HG03103 (cell line): ENCODE measurements at regions not wholly inside any gene's neighbourhood (a gene's known extent, or its start where the extent isn't known, plus 50 kb on each side); places are given as distances from the start of the nearest gene placed in this dataset.
"Not testable (repeated sequence)": the region's sequence is repeated elsewhere in the genome, so short reads cannot be mapped to it uniquely, and the experiment has no call there.

ENCODE experiments used
- ATAC-seq: cut with Tn5 transposase; IDR thresholded peaks from one replicate; pipeline ENCODE4 v1.9.1; 2021; ENCODE audit warnings: low read depth; ENCODE audit not compliant: unreplicated experiment

DNA sequence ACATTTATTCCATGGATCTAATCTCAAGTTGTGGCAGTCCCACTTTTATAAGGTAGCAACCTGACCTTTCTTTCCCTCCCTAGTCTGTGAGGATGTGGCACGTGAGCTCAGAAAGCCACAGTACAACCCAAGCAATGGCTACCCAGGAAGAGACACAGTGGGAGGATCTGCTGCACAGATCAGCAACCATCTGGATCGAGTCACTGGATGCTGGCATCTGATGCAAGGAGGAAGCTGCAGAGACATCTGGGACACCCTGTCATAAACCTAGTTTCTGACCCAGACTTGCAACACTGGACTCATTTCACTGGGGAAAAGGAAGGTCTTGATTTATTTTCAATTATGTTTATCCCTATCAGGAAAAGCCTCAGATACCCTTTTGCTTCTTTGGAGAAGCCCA, 327.1 kb downstream of the PAPSS1 start:
- no peak for ATAC-seq

DNA sequence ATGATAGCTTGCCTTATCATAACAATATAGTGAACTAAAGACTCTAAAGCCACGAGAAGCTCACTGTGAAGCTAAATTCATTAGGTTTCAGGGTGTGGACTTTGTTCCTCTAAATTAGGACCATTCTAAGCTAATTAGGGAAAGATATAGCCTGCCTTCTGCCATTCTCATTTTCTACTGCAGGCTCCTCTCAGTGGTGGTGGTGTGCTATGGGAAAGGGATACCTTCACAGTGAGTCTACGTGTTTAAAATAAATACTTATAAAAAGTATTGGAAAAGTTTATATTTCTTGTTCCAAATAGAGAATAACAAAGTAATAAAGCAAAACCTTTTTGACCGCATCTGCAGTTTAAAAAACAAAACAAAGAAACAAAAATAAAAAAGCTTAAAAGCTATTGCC, 327.7 kb downstream of the PAPSS1 start:
- ATAC-seq: no peak

DNA sequence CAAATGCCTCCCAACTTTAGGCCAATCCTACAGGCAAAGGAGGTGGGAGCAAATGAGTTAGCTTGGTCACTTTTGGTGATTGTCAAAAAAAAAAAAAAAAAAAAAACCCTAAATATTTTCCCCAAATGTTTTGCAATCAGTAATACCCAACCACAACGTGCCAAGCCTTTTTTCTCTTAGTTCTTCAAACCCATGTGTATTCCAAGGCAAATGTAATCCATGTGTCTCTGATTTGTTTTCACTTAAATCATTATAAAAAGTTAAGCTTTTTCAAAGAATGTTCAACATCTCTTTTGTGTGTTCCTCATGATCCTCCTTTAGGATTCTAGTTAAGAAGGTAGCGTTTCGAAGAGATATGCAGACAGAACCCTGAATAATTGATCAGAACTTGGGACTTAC, 328.4 kb downstream of the PAPSS1 start:
- ATAC-seq: no peak

DNA sequence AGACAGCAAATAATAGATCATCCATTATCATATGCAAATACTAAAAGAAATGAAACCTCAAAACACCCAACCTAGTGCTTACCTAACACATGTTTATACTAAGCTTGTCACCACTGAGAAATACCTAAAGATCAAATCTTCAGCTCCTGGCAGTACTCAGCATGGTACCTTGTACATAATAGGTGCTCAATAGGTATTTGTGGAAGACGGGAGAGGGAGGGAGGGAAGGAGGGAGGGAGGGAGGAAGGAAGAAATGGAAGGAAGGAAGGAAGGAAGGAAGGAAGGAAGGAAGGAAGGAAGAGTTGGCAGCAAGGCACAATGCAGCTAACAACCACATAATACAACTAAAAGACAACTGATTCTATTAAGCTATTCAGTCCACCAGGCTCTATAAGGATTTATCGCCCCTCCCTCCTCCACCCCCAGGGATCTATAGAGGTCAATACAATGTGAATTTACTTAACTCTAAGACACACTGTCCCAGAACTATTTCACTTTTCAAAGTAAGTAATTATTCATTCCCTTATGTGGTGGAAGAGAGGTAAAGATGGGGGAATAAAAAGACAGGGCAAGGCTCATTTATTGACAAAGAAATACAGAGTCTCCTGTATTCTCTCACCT, 328.9 kb downstream of the PAPSS1 start:
- ATAC-seq: no peak

DNA sequence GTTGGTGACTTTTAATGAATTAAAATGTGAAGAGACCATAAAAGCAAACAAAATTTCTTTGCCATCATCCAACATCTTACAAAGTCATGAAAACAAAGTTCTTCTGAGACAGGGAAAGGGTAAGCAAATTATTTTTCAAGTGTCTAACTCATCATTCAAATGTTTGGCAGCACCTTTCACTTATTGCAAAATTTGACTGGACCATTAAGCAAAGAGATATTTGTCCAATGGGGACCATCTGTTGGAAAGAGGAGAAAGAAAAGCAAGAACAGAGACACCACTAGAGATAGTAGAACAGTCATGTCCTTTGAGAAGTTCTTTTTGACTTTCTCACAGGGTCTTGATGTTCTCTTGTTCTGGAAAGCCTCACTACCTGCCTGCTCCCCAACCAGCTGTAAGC, 330.1 kb downstream of the PAPSS1 start:
- ATAC-seq: no peak

DNA sequence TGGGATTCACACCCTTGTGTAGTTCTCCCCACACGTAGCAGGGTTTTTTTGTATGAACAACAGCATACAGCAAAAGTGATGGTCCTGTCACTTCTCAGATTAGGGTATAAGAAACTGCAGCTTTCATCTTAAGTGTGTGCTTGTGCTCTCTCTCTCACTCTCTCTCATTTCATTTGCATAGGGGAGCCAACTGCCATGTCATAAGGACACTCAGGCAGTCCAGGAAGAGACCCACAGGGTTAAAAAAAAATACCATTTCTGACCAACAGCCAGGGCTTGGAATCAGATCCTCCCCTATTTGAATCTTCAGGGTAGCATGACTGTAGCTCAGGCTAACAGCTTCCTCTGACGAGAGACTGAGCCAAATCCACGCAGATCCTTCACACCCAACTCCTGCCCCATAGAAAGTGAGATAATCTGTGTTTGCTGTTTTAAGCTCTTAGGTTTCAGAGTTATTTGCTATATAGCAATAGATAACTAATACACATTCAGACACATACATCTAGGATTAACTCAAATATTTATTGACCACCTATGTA, 331.2 kb downstream of the PAPSS1 start:
- ATAC-seq: peak; percentile 70

DNA sequence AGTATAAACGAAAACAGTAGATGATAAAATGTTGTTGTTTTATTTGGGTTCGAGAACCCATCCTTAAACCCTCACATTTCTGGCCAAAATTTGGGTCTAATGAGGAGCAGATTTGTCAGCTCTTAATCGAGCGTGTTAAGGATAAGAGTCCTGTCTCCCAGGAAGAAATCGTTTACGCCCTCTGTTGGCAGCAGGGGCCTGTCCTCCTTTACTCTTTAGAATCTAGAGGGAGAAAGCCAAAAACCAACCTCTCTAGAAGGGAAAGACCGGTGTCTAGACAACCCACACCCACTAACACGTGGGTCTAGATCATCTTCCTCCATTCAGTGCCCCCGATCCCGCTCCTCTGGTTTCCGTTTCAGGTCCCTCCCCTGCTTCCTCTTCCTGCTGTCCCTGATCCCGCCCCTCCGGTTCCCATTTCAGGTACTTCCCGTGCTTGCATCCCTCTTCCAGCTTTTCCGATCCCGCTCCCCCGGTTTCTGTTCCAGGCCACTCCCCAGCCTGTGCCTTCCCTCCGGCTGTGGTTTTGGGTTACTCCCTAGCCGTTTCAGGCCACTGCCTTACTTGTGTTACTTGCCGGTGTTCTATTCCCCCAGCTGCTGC, 339.1 kb downstream of the PAPSS1 start:
- ATAC-seq: no peak

DNA sequence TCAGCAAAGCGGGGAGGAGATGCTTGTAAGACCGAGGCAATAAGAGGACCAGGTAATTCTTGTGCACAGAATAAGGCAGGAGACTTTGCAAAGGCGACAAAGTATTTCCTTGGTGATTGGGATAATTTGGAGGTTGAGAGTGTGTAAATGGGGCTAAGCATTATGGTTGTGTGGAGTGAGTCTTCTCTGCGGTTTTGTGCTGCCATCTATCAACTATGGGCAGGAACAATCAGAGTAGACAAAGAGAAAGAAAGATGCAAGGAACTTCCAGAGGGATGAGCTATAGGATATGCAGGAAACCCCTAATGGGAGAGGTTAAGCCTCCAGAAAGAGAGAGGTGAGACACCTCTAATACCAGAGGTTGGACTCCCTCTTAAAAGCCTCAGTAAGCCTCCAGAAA, 339.8 kb downstream of the PAPSS1 start:
- ATAC-seq: no peak

DNA sequence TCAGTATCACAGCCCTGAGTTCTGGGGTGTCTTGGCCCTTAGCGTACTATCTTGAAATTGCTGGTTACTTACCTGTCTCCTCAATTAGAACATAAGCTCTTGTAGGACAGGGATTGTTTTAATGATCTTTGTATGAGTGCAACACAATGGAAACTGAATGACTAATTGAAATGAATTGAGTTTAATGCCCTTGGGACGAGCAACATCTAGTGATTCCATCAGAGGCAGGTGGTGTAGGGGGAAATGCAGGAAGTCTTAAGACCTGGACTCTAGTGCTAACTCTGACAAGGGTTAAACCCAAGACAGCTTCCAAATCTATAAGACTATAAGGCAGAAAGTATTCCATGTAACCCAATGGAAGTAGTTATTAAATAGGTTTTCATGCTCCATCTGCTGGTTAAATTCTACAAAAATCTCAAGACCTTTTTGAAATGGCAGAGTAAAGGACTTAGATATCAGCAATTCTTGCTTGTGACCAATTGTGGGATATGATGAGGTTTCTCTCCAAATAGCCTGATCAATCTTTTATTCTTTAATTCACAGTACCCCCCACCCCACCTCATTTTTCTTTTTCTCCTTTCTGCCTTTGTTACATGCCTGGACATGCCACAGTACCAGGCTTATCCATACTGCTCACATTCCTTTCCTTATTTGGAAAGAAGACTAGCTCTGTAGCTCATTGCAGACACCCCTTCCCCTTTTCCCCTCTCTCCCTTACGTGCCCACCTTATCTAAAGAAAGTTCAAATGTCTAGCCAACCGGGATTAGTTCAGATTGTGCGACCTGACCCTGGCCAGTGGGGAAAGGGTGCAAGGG, 340.8 kb downstream of the PAPSS1 start:
- no peak for ATAC-seq

DNA sequence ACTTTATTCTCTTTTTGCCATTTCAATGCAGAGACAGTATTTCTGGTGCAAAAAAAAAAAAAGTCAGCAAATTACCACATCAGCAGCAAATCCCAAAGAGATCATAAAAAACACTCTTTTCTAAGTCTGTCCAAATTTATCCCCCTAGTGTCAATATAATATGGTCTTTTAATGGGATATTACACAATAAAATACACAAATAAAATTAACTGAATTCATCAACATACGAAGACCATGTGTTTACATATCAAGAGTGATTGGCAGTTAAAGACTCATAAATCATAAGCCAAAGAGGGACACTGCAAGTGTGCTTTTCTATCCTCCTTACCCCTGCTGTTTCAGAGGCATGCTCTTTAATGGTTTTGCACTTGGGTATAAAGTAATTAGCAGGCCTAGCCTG, 340.2 kb upstream of the DKK2 start:
- no peak for ATAC-seq

DNA sequence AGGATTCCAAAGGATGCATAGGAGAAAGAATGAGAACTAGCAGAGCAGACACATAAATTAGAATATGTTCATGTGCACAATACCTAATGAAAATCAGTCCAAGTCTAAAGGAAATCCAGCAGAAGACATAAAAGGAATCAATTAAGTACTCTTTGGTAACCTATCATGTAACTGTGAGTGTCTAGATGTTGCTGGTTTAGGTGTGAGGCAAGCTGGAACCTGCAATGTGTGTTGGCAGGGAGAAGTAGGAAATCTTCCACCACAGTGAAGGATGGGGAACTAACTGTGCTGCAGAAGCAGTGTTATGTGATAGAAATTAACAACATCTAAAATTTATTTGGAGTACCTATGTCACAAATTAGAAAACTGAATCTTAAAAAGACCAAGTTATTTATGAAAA, 330.8 kb upstream of the DKK2 start:
- ATAC-seq: no peak

DNA sequence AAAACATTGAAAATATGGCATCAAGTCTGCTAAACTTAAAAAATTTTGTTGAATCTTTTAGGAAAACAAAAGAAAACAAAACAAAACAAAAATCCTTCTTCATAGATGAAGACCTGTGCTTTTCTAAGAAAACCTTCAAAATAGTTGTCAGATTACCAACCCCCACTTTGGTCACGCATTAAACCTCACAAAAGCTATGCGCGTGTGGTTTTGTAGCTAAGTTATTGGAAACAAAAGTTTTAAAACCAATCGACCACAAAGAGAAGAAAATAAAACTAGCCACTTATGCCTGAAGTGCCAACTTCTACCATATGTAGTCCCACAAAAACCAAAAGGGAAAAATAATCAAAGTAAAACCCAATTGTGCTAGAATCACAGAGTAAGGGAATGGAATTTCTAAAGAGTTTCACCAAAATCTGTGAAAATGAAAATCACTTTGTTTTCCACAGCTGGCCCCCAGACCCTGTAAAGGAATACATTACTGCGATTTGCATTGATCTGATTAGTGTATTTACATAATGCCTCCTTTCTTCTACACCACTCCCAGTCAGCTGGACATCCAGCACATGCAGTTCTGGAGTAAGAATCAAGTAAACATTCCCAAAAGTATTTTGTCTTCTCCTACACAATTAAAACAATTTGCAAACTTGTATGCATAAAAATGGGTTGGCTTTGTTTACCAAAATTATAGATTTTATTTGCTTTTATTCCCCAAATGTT, 330.1 kb upstream of the DKK2 start:
- ATAC-seq: no peak

DNA sequence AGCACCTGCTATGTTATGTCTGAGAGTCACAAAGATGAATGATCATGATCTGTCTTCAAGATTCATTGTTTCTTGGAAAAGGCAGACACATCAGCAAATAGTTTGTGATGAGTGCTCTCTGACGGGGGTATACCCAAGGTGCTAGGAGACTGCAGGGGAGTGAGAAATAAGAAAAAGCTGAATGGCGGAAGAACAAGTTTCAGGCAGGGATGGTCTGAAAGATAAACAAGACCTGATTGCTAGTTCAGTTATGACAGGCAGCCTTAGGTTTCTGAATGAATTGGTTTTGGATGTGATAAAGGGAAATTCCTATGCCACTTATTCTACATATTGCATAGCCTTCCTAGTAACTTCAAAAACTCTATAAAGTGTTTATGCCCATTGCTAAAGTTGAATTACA, 327.0 kb upstream of the DKK2 start:
- ATAC-seq: no peak

DNA sequence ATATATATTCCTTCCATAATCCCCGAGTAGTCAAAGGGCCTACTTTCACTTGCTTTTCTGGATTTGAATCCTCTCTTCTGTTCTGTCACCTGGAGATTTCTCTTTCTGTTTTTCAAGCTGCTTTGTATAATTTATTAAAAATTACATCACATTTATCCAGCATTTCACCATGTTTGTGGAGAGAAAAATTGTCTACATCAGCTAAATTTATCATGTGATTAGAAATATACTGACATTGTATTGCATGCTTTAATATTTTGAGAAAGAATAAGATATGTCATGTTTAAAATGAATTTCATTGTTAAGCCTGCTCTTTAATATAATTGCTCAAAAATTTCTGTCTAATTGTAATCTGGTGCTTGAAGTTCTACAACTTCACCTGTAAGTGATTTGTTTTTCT, 323.1 kb upstream of the DKK2 start:
- ATAC-seq: no peak

DNA sequence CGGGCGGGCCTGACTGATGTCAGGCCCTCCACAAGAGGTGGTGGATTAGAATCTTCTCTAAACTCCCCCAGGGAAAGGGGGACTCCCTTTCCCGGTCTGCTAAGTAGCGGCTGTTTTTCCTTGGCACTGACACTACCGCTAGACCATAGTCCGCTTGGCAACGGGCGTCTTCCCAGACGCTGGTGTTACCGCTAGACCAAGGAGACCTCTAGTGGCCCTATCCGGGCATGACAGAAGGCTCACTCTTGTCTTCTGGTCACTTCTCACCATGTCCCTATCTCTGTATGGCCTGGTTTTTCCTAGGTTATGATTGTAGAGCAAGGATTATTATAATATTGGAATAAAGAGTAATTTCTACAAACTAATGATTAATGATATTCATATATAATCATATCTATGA, 318.2 kb upstream of the DKK2 start:
- not testable (repeated sequence) for ATAC-seq

DNA sequence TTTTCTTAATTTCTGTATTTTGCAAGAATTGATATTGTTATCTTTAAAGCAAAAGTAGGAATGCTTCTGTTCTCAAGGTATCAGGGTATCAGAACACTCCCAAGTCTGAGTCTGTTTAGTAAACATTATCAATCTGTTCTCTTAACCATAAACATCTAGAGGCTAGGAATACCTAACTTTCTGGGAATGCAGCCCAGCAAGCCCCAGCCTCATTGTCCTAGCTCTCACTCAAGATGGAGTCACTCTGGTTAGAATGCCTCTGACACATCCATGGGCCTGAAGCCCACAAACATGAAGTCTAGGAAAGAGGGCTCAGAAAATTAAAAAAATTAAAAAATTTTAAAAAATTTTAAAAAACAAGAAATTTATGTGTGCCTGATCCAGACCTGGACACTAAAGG, 315.1 kb upstream of the DKK2 start:
- ATAC-seq: no peak

DNA sequence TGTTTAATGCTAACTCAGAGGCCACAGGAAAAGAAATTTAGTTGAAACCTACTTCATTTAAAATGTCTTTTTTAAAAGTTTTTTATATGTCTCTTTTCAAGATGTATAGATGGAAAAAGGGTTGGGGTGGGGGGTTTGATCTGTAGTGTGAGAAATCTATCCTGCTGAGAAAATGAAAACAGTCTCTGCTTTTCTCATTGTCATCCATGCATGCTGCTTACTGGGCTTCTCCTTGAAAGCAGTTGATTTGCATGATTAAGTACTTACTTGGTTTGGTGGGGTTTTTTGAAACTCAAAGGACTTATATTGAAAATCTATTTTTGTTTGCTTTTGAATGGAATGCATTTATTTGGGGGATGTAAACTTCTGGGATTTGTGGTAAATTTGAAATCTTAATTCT, 313.6 kb upstream of the DKK2 start:
- ATAC-seq: no peak

DNA sequence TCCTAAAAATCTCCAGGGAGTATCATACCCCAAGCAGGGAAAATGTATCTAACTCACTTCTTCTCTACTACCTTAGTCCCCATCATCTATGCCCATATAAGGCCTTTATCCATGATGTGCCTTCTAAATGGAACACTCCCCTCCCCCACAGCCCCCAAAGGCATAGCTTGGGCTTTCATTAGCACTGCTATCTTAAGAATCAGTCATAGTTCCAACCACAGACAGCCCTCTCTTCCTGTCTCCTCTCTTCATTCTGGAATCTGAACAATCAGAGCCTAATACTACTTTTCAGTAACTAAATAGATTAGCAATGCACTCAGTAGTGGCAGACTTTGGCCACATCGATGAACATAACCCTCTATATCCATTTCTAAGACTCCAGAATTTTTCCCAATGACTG, 313.2 kb upstream of the DKK2 start:
- ATAC-seq: no peak

DNA sequence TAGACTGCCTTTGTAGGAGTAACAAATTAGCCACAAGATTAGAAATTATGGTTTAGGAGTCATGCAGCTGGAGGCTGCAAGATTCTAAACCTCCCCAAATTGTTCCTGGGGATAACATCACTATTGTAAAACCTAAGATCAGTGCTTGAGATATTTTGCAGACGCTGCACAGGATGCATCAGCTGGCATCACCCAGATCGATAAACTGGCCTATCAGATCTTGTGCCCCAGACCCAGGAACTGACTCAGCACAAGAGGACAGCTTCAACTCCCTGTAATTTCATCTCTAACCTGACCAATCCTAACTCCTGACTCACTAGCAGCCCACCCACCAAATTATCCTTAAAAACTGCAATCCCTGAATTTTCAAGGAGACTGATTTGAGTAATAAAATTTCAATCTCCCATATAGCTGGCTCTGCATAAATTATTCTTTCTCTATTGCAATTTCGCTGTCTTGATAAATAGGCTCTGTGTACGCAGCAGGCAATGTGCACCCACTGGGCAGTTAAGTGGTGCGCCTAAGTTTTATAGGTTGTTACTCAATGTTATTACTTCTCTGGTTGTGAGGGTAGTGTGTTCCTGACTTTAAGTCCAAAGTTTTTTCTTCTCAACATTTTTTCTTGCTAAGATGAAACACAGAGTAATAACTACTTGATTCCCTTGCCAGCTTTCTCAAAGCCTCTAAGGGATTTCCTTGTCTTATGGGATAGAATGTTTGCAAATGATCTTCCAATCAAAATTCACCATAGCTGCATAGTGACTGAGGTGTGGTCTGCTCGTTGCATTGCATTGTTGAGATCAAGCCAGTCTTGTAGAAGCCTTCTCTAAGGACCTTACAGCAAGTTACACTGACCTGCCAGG, 312.3 kb upstream of the DKK2 start:
- ATAC-seq: no peak

DNA sequence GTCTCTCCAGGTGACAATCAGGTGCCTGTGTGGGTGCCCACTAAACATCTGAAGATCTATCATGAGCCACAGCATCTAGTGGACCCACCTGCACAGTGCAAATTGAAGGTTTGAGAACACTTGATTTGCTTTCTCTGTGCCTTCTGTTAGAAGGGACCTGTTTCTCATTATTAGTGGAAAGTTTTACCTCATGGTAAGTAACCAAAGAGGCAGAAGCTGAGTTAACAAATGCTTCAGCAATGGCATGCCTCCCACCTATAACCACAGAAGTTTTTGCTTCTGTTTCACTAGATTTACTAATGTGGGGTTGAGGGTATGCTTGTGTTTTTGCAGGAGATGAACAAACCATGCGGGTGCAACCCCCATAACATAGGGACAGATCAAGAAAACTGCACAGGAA, 297.4 kb upstream of the DKK2 start:
- no peak for ATAC-seq
